ENCODE measurements at regions not wholly inside any gene's neighbourhood (a gene's known extent, or its start where the extent isn't known, plus 50 kb on each side); places are given as distances from the start of the nearest gene placed in this dataset.
A peak's percentile ranks its signal among the peaks of the same experiment; 100 is the strongest.

DNA sequence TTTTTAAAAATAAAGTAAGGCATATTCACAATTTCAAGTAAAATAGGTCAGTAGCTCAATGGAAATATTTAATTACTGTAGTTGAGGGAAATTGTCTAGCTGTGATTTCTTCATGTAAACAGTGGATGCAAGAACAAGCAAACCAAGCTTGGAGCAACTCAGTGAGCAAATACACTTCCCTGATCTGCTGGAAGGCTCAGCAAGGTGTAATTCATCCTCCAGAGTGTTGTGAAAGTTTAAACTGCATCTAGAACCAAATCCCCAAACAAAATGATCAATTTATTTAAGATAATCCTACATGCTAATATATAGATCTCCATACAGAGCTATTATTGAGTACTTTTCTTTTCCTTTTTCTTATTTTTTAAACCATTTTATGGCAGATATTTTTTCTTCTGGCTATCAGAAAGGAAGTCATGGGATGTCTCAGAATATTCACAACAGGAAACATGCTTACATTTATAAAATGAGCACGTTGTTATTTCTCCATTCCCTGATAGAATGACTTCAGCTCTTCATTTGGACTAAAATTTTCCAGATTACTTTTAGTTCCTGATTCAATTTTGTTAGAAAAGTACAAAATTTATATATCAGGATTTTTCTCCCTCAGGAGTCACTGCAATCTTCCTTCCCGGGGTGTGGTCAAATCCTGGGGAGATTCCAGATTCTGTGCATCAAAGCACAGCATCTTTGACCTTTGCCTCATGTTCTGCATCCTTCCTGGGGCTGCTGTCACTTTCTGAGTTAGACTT, 219.2 kb upstream of the ELL2 start:
- ATAC-seq (ENCODE audit: insufficient number of reproducible peaks, low FRiP score, low read depth) = no peak

DNA sequence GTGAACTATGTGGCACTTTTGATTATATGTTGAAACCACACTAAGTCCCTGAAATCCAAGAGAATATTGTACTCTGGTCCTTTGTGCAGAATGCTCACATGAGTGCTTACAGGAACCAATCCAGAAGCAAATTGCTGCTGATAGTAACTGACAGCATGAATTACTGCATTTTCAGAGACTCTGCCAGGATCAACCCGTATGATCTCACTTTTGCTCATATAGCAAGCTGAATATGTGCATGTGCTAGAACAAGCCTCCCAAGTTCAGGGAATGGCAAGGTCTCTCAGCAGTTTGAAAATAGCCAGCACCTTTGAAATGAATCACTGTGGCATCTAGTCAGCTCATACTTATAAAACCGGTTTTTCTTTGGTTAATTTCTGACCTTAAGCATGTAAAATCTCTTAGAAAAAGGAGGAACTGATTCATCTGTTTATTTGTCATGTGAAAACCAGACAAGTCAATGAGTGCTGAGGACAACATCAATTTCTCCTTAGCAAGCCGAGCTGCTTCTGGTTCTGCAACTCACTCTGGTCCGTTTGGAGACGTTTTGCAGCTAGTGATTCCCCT, 215.7 kb upstream of the ELL2 start:
- Histone ChIP-seq H3K4me3 (peak overlapping the region; percentile 5), H3K4me1 (ENCODE audit: control insufficient read depth in 1 of 2, low read depth in 2 of 2) (peaks cover 10 to 14% of the 10 kb centered on the region in 2 donors), H3K27ac (peak overlapping the region in 1 of 2 donors; percentile 2), H3K9me3 (no peaks in the 10 kb centered on the region), H3K27me3 (replicated peaks; ENCODE audit: insufficient read depth) (no peaks in the 10 kb centered on the region), H3K36me3 (no peaks in the 10 kb centered on the region)
- no peak for ATAC-seq (ENCODE audit: insufficient number of reproducible peaks, low FRiP score, low read depth)
- TF ChIP-seq, protein P1, sequence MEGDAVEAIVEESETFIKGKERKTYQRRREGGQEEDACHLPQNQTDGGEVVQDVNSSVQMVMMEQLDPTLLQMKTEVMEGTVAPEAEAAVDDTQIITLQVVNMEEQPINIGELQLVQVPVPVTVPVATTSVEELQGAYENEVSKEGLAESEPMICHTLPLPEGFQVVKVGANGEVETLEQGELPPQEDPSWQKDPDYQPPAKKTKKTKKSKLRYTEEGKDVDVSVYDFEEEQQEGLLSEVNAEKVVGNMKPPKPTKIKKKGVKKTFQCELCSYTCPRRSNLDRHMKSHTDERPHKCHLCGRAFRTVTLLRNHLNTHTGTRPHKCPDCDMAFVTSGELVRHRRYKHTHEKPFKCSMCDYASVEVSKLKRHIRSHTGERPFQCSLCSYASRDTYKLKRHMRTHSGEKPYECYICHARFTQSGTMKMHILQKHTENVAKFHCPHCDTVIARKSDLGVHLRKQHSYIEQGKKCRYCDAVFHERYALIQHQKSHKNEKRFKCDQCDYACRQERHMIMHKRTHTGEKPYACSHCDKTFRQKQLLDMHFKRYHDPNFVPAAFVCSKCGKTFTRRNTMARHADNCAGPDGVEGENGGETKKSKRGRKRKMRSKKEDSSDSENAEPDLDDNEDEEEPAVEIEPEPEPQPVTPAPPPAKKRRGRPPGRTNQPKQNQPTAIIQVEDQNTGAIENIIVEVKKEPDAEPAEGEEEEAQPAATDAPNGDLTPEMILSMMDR (IDR thresholded peaks at IDR 0.05) = no peak
- DNase-seq (ENCODE audit: low spot score) = no peak

More for the DNA sequence above, 219.2 kb upstream of the ELL2 start:
- TF ChIP-seq, protein P1 (IDR thresholded peaks at IDR 0.05) = no peak
- Histone ChIP-seq H3K36me3 (no peaks in the 10 kb centered on the region), H3K4me1 (ENCODE audit: control insufficient read depth in 1 of 2, low read depth in 2 of 2) (peaks cover 9 to 14% of the 10 kb centered on the region in 2 donors), H3K4me3 (no peak overlapping the region), H3K9me3 (no peaks in the 10 kb centered on the region), H3K27me3 (replicated peaks; ENCODE audit: insufficient read depth) (no peaks in the 10 kb centered on the region), H3K27ac (no peak overlapping the region)
- DNase-seq (ENCODE audit: low spot score) = no peak

DNA sequence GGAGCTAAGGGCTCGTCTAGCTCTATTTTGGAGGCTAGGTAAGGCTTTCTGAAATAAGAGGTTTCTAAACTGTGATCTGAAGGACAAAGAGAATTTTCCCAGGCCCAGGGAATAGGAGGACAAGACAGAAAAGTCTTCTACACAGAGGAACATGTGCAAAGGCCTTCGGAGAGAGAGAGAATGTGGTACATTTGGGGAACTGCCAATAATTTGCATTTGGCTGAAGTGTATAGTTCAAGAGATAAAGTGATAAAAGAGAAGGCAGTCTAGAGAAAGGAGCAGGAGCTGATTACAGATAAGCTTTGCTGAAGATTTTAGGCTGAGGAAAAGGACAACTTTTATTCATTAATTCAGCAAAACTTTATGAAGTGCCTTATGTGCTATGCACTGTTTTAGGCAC, 214.4 kb upstream of the ELL2 start:
- ATAC-seq (ENCODE audit: insufficient number of reproducible peaks, low FRiP score, low read depth) = no peak
- TF ChIP-seq, protein P1 (IDR thresholded peaks at IDR 0.05) = no peak
- Histone ChIP-seq H3K9me3 (no peaks in the 10 kb centered on the region), H3K4me3 (no peak overlapping the region), H3K36me3 (no peaks in the 10 kb centered on the region), H3K27me3 (replicated peaks; ENCODE audit: insufficient read depth) (no peaks in the 10 kb centered on the region), H3K4me1 (ENCODE audit: control insufficient read depth in 1 of 2, low read depth in 2 of 2) (peaks cover 10 to 14% of the 10 kb centered on the region in 2 donors), H3K27ac (no peak overlapping the region)
- DNase-seq (ENCODE audit: low spot score) = no peak

DNA sequence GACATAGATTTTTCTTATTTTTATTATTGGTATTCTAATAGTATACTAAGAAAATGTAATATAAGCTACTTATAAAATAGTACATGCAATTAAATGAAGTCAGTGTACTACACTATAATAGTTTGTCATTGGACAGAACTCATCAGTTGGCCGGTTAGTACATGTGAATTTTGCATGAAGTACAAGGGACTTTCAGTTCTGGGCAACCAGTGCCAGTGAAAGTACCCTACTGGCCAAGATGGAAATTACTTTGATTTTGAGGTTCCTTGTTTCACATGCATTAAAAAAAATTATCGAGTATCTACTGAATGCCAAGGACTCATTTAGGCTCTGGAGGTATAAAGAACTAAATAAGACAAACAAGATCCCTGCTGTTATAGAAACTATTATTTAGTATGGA, 213.4 kb upstream of the ELL2 start:
- Histone ChIP-seq H3K27me3 (replicated peaks; ENCODE audit: insufficient read depth) (no peaks in the 10 kb centered on the region), H3K36me3 (no peaks in the 10 kb centered on the region), H3K4me1 (ENCODE audit: control insufficient read depth in 1 of 2, low read depth in 2 of 2) (peaks cover 10 to 14% of the 10 kb centered on the region in 2 donors), H3K9me3 (no peaks in the 10 kb centered on the region), H3K27ac (no peak overlapping the region), H3K4me3 (no peak overlapping the region)
- DNase-seq (ENCODE audit: low spot score) (no peak), ATAC-seq (ENCODE audit: insufficient number of reproducible peaks, low FRiP score, low read depth) (no peak)
- TF ChIP-seq, protein P1 (IDR thresholded peaks at IDR 0.05) = peak; percentile 17

DNA sequence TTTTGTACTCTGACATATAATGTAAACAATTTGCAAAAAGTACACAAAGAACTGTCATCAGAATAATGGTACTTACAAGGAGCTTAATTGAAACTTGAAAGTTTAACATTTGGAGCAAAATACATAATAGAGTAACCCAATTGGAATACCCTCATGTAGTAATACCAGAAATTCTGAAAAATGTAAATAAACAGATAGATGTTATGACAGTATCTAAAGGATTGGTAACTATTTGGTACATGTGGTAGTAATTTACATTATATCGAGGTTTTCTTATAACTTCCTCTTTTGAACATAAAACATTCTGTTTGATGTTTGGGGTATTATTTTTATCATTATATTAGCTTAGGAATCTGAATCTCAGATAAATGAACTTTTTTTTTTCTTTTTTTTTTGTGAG, 211.7 kb upstream of the ELL2 start:
- DNase-seq (ENCODE audit: low spot score) (no peak), ATAC-seq (ENCODE audit: insufficient number of reproducible peaks, low FRiP score, low read depth) (no peak)
- Histone ChIP-seq H3K27me3 (replicated peaks; ENCODE audit: insufficient read depth) (no peaks in the 10 kb centered on the region), H3K27ac (no peak overlapping the region), H3K4me1 (ENCODE audit: control insufficient read depth in 1 of 2, low read depth in 2 of 2) (peaks cover 10 to 11% of the 10 kb centered on the region in 2 donors), H3K9me3 (no peaks in the 10 kb centered on the region), H3K36me3 (no peaks in the 10 kb centered on the region), H3K4me3 (no peak overlapping the region)
- TF ChIP-seq, protein P1 (IDR thresholded peaks at IDR 0.05) = no peak

All from thoracic aorta (tissue), 2 donors.